MM.1S (cell line): ENCODE measurements at regions not wholly inside any gene's neighbourhood (a gene's known extent, or its start where the extent isn't known, plus 50 kb on each side); places are given as distances from the start of the nearest gene placed in this dataset.

ENCODE experiments used
- DNase-seq: peaks from one replicate; pipeline ENCODE4 v3.0.0-alpha.2; 2015
- H2AFZ ChIP-seq: fragments of 300-600 bp; sonication (generic); 2 replicates; pipeline ENCODE4 v1.6.0; 2016; ENCODE audit warnings: antibody characterized with exemption, low read length
- H3F3A ChIP-seq: fragments of 300-600 bp; sonication (generic); 2 replicates; pipeline ENCODE4 v1.6.1; 2016; ENCODE audit warnings: mild to moderate bottlenecking, antibody characterized with exemption, low read length, moderate library complexity, mixed read lengths; ENCODE audit not compliant: insufficient read depth
- H3K27ac ChIP-seq: fragments of 300-600 bp; sonication (generic); 2 replicates; pipeline ENCODE4 v1.5.1; 2016; ENCODE audit warnings: mild to moderate bottlenecking, low read length
- H3K27me3 ChIP-seq: fragments of 300-600 bp; sonication (generic); replicated peaks from 2 replicates; pipeline ENCODE4 v1.6.0; 2016; ENCODE audit warnings: low read length; ENCODE audit not compliant: insufficient read depth
- H3K36me3 ChIP-seq: fragments of 300-600 bp; sonication (generic); replicated peaks from 2 replicates; pipeline ENCODE4 v1.6.1; 2016; ENCODE audit warnings: mild to moderate bottlenecking, low read length, mixed read lengths; ENCODE audit not compliant: insufficient read depth
- H3K4me1 ChIP-seq: fragments of 300-600 bp; sonication (generic); 2 replicates; pipeline ENCODE4 v1.6.1; 2016; ENCODE audit warnings: low read length, mixed read lengths
- H3K4me2 ChIP-seq: fragments of 300-600 bp; sonication (generic); 2 replicates; pipeline ENCODE4 v1.6.0; 2016; ENCODE audit warnings: low read depth, low read length
- H3K4me3 ChIP-seq: fragments of 300-600 bp; sonication (generic); 2 replicates; pipeline ENCODE4 v1.5.1; 2016; ENCODE audit warnings: low read length, mixed read lengths
- H3K79me2 ChIP-seq: fragments of 300-600 bp; sonication (generic); 2 replicates; pipeline ENCODE4 v1.6.1; 2016; ENCODE audit warnings: mixed run types, low read length, mixed read lengths
- H3K9ac ChIP-seq: fragments of 300-600 bp; sonication (generic); 2 replicates; pipeline ENCODE4 v1.6.1; 2016; ENCODE audit warnings: low read length, mixed read lengths
- H3K9me2 ChIP-seq: fragments of 300-600 bp; sonication (generic); replicated peaks from 2 replicates; pipeline ENCODE4 v1.6.1; 2016; ENCODE audit warnings: mild to moderate bottlenecking, low read length, mixed read lengths; ENCODE audit not compliant: insufficient read depth
- H3K9me3 ChIP-seq: fragments of 300-600 bp; sonication (generic); replicated peaks from 2 replicates; pipeline ENCODE4 v1.6.1; 2016; ENCODE audit warnings: mild to moderate bottlenecking, low read length, mixed read lengths; ENCODE audit not compliant: insufficient read depth
- H4K20me1 ChIP-seq: fragments of 300-600 bp; sonication (generic); 2 replicates; pipeline ENCODE4 v1.6.1; 2016; ENCODE audit warnings: mild to moderate bottlenecking, low read length, moderate library complexity, mixed read lengths; ENCODE audit not compliant: insufficient read depth
- EZH2 ChIP-seq: fragments of 300-600 bp; sonication (generic); optimal IDR thresholded peaks from 2 replicates; pipeline ENCODE3; 2017; ENCODE audit warnings: low read depth, mild to moderate bottlenecking, antibody characterized with exemption, low read length, mixed read lengths
- EZH2phosphoT487 ChIP-seq: fragments of 300-600 bp; sonication (generic); IDR thresholded peaks from 2 replicates; pipeline ENCODE4 v1.6.1; 2018; ENCODE audit warnings: antibody characterized with exemption, low read length
- TF ChIP-seq, protein P1 (sequence below): fragments of 300-600 bp; sonication (generic); IDR thresholded peaks from 2 replicates; pipeline ENCODE4 v1.5.1; 2016; ENCODE audit warnings: antibody characterized with exemption, low read length, mixed read lengths

GRCh38 chr12:88325076-88325815 is 183.1 kb downstream of the TMTC3 start:
- H3K4me3 ChIP-seq = no peak overlapping the region

GRCh38 chr12:88325816-88326189 is 183.7 kb downstream of the TMTC3 start:
- TF ChIP-seq, protein P1, sequence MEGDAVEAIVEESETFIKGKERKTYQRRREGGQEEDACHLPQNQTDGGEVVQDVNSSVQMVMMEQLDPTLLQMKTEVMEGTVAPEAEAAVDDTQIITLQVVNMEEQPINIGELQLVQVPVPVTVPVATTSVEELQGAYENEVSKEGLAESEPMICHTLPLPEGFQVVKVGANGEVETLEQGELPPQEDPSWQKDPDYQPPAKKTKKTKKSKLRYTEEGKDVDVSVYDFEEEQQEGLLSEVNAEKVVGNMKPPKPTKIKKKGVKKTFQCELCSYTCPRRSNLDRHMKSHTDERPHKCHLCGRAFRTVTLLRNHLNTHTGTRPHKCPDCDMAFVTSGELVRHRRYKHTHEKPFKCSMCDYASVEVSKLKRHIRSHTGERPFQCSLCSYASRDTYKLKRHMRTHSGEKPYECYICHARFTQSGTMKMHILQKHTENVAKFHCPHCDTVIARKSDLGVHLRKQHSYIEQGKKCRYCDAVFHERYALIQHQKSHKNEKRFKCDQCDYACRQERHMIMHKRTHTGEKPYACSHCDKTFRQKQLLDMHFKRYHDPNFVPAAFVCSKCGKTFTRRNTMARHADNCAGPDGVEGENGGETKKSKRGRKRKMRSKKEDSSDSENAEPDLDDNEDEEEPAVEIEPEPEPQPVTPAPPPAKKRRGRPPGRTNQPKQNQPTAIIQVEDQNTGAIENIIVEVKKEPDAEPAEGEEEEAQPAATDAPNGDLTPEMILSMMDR = no peak
- TF ChIP-seq EZH2phosphoT487 = no peak
- TF ChIP-seq EZH2 = no peak
- no peaks in the 10 kb centered on the region for H3K79me2 ChIP-seq
- H3F3A ChIP-seq = no peaks in the 10 kb centered on the region
- H3K9me3 ChIP-seq = no peaks in the 10 kb centered on the region
- no peak for DNase-seq
- H3K9ac ChIP-seq = no peak overlapping the region
- H2AFZ ChIP-seq = no peak overlapping the region
- H3K36me3 ChIP-seq = no peaks in the 10 kb centered on the region
- no peak overlapping the region for H3K4me3 ChIP-seq
- no peaks in the 10 kb centered on the region for H3K9me2 ChIP-seq
- no peak overlapping the region for H3K4me2 ChIP-seq
- H3K4me1 ChIP-seq = no peaks in the 10 kb centered on the region
- no peaks in the 10 kb centered on the region for H4K20me1 ChIP-seq
- H3K27me3 ChIP-seq = no peaks in the 10 kb centered on the region
- H3K27ac ChIP-seq = no peak overlapping the region

More at GRCh38 chr12:88325076-88325815, 183.1 kb downstream of the TMTC3 start:
- no peaks in the 10 kb centered on the region for H3K4me1 ChIP-seq
- H3K9me3 ChIP-seq = no peaks in the 10 kb centered on the region
- H3K27ac ChIP-seq = no peak overlapping the region
- no peaks in the 10 kb centered on the region for H3K36me3 ChIP-seq
- H3K9me2 ChIP-seq = no peaks in the 10 kb centered on the region
- TF ChIP-seq, protein P1 = no peak
- no peak for TF ChIP-seq EZH2
- no peak for TF ChIP-seq EZH2phosphoT487
- H3F3A ChIP-seq = no peaks in the 10 kb centered on the region
- H3K27me3 ChIP-seq = no peaks in the 10 kb centered on the region
- H4K20me1 ChIP-seq = no peaks in the 10 kb centered on the region
- H3K4me2 ChIP-seq = no peak overlapping the region
- no peak overlapping the region for H3K9ac ChIP-seq
- DNase-seq = no peak
- H3K79me2 ChIP-seq = no peaks in the 10 kb centered on the region
- no peak overlapping the region for H2AFZ ChIP-seq

DNA sequence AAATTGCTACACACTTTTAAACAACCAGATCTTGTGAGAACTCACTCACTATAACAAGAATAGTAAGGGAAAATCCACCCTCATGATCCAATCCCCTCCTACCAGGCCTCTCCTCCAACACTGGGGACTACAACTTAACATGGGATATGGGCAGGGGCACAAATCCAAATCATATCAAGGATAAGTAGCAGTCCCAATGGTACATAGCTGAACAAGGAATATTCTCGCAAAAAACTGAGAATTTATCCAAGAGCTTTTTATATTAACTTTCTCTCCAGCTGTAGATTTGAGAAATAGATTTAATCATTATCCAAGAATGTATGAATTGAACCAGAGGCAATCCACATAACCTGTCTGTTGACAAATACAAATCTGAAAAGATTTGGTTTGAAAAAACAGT is 185.2 kb downstream of the TMTC3 start:
- no peaks in the 10 kb centered on the region for H3K27me3 ChIP-seq
- no peak overlapping the region for H3K4me3 ChIP-seq
- no peak for TF ChIP-seq EZH2phosphoT487
- TF ChIP-seq EZH2 = no peak
- TF ChIP-seq, protein P1 = no peak
- H4K20me1 ChIP-seq = no peaks in the 10 kb centered on the region
- H3K4me2 ChIP-seq = no peak overlapping the region
- no peak overlapping the region for H3K9ac ChIP-seq
- no peaks in the 10 kb centered on the region for H3F3A ChIP-seq
- no peaks in the 10 kb centered on the region for H3K4me1 ChIP-seq
- no peaks in the 10 kb centered on the region for H3K79me2 ChIP-seq
- no peak overlapping the region for H2AFZ ChIP-seq
- H3K36me3 ChIP-seq = no peaks in the 10 kb centered on the region
- H3K9me3 ChIP-seq = no peaks in the 10 kb centered on the region
- no peak for DNase-seq
- H3K9me2 ChIP-seq = no peaks in the 10 kb centered on the region
- no peak overlapping the region for H3K27ac ChIP-seq
